ENCODE measurements at regions not wholly inside any gene's neighbourhood (a gene's known extent, or its start where the extent isn't known, plus 50 kb on each side); places are given as distances from the start of the nearest gene placed in this dataset.

DNA sequence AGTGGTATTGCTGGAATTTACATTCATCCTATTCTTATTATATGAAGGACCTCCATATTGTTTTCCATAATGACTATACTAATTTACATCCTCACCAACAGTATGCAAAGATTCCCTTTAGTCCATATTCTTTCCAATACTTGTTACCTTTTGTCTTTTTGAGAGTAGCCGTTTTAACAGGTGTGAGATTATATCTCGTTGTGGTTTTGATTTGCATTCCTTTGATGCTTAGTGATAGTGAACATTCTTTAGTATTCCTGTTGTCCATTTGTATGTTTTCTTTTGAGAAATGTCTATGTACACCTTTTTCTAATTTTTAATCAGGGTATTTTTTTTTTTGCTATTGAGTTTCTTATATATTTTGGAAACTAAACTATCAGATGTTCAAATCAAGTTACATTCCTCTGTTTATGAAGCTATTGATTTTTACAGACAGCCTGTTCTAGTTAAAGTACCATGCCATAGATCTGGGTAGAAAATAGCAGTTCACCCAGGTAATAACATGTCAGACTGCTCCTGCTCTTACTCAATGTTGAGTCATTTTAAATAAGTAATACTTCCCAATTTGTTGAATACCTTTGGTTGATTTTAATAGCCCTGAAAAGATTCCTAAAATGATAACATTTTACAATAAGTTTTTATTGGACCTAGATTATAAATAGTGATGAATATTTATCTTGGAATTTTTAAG, 1108.7 kb downstream of the NCAM2 start:
- ChIA-PET CTCF (no interaction called here), POLR2A (no interaction called here)
- DNase-seq = no peak
- Mint-ChIP-seq H3K27ac (no peak overlapping the region), H3K36me3 (no peaks in the 10 kb centered on the region), H3K4me1 (ENCODE audit: low read depth) (no peaks in the 10 kb centered on the region), H3K27me3 (no peaks in the 10 kb centered on the region), H3K4me3 (no peak overlapping the region), H3K9me3 (peaks cover 8% of the 10 kb centered on the region)
- intact Hi-C loops (cut with micrococcal nuclease) = no loop called here

DNA sequence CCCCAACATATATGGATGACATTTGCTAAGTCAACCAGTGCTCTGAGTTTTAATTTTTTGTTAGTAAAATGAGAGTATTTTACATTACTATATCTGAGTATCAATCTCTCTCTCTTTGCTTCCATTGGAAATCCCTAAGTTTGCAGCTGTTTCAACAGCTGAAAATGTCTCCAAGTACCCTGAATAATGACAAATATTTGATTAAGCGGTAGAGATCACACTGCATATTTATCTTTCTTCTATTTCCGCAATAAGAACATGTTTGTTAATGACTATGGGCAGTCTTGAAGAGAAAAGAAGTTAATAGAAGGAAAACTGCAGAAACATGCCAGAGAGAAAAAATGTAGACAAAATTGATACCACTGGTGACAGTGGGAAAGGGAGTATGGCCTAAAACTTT, 1117.5 kb downstream of the NCAM2 start:
- ChIA-PET POLR2A (no interaction called here), CTCF (no interaction called here)
- H3K4me3 Mint-ChIP-seq = no peak overlapping the region
- H3K36me3 Mint-ChIP-seq = no peaks in the 10 kb centered on the region
- no peaks in the 10 kb centered on the region for H3K4me1 Mint-ChIP-seq (ENCODE audit: low read depth)
- no peaks in the 10 kb centered on the region for H3K27me3 Mint-ChIP-seq
- no peak for DNase-seq
- intact Hi-C loops (cut with micrococcal nuclease) = no loop called here
- H3K9me3 Mint-ChIP-seq = peaks cover 2% of the 10 kb centered on the region
- H3K27ac Mint-ChIP-seq = no peak overlapping the region

DNA sequence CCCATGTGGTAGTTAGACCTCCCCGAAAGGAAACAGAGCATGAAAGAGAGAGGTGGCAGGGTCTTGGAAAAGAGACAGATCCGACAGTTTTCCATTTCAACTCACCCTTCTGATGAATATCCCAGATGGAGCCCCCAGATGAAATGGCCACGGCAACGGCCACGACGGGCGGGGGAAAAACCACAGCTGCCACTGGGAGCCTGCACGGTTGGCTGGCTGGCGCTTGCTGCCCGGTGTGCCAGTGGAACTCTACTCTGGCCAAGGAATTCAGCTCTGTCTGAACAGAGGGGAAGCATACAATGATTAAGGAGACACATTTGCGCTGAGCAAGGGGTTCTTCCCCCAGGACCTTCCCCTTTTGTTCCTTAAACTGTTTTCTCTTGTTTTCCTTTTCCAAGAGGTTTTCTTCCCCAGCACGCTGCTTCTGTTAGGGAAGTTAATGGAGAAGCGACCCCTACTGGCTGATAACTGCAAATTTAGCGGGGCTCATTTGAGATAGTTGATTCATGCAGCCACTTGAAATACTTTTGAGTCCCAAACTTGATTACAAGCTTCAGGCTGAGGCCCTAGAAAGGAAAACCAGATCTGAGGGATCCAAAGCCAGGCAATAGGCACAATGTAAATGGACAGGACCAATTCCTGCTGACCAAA, 1122.5 kb downstream of the NCAM2 start:
- ChIA-PET CTCF (no interaction called here), POLR2A (no interaction called here)
- Mint-ChIP-seq H3K9me3 (peaks cover 8% of the 10 kb centered on the region), H3K4me1 (ENCODE audit: low read depth) (no peaks in the 10 kb centered on the region), H3K36me3 (no peaks in the 10 kb centered on the region), H3K27me3 (no peaks in the 10 kb centered on the region), H3K4me3 (no peak overlapping the region), H3K27ac (no peak overlapping the region)
- intact Hi-C loops (cut with micrococcal nuclease) = no loop called here
- no peak for DNase-seq

DNA sequence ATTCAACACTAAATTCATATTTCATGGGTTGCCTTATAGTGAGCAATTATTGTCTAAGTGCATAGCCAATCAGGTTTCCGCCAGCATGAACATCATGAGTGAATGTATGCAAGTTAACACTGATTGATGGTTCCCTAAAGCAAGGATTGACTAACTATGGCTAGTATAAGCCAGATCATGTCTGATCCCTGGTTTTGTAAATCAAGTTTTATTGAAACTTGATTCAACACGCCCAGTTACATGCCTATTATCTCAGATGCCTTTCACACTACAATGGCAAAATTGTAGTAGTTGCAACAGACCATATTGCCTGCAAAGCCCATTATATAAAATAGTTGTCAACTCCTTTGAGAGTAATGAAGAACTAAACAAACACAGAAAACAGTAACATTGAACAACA, 1127.4 kb downstream of the NCAM2 start:
- no peaks in the 10 kb centered on the region for H3K4me1 Mint-ChIP-seq (ENCODE audit: low read depth)
- H3K9me3 Mint-ChIP-seq = peaks cover 8% of the 10 kb centered on the region
- no peak overlapping the region for H3K4me3 Mint-ChIP-seq
- ChIA-PET CTCF (no interaction called here), POLR2A (no interaction called here)
- DNase-seq = no peak
- no peaks in the 10 kb centered on the region for H3K27me3 Mint-ChIP-seq
- intact Hi-C loops (cut with micrococcal nuclease) = no loop called here
- no peak overlapping the region for H3K27ac Mint-ChIP-seq
- no peaks in the 10 kb centered on the region for H3K36me3 Mint-ChIP-seq

DNA sequence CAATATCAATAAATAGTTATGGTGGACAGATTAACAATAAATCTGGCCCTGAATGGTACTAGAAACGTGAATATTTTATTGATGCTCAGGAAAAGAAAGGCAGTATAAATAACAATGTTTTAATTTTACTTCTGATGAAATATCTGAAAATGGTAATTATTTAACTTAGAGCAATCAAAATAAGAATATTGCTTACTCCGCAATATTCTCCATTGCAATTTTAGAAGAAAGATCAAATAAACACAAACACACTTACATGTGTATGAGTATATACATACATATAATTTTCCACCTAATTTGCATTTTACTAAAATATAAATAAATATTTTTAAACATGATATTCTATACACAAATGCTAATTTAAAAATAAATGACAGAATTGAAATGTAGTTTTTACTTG, 1130.5 kb downstream of the NCAM2 start:
- H3K4me1 Mint-ChIP-seq (ENCODE audit: low read depth) = no peaks in the 10 kb centered on the region
- DNase-seq = no peak
- H3K27ac Mint-ChIP-seq = no peak overlapping the region
- CTCF ChIA-PET = no interaction called here
- H3K36me3 Mint-ChIP-seq = no peaks in the 10 kb centered on the region
- no peaks in the 10 kb centered on the region for H3K27me3 Mint-ChIP-seq
- POLR2A ChIA-PET = no interaction called here
- no peak overlapping the region for H3K4me3 Mint-ChIP-seq
- intact Hi-C loops (cut with micrococcal nuclease) = no loop called here
- H3K9me3 Mint-ChIP-seq = peaks cover 3% of the 10 kb centered on the region

DNA sequence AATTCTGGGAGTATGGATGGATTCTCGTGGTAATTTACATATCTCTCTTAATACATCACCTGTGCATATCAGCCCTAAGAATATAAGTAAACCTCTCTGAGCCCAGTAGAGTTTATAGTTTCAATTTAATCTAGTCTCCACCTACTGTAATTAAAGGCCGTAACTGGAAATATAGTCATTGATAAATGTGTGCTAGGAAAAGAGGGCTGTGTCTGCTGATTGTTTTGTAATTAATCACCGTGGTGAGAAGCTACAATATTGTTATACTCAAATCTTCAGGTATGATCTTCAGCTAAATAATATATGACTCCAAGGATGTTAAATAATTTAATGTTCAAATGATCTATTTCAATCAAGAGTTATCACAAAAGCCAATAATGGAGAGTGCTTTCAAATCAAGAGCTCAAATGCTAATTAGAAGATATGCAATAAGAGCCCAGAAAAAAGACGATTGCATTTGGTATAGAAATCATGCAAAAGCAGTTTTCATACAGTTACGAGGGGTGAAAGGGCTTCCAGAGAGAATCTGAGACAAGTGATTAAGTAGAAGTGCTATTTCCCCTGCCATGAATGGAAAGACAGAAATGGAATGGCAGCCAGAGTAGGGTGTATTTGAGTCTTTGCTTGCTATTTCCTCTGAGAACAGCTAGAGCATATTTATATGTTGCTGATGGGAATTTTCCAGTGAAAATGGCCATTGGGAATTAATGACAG, 1134.3 kb downstream of the NCAM2 start:
- Mint-ChIP-seq H3K9me3 (peaks cover 3% of the 10 kb centered on the region), H3K4me1 (ENCODE audit: low read depth) (no peaks in the 10 kb centered on the region), H3K27ac (no peak overlapping the region), H3K4me3 (no peak overlapping the region), H3K27me3 (no peaks in the 10 kb centered on the region), H3K36me3 (no peaks in the 10 kb centered on the region)
- POLR2A ChIA-PET = no interaction called here
- CTCF ChIA-PET = no interaction called here
- intact Hi-C loops (cut with micrococcal nuclease) = no loop called here
- no peak for DNase-seq

DNA sequence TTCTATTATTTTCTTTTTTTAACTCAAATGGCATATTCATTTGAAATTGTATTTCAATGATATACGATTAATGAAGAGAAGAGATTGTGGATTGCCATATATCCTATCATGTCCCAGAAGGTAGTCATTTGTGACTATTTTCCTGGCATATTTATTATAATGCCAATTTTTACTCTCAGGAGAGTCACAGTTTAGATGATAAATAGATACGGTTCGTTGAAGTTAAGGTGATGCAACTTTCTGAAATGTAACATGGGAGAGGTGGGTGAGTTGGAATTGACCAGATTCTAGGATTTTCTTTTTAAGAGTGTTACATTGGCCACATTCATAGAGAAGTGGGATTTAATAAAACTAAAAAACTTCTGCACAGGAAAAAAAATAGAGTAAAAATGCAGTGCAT, 1138.5 kb downstream of the NCAM2 start:
- Mint-ChIP-seq H3K9me3 (peaks cover 3% of the 10 kb centered on the region), H3K27ac (no peak overlapping the region), H3K27me3 (no peaks in the 10 kb centered on the region), H3K36me3 (no peaks in the 10 kb centered on the region), H3K4me3 (no peak overlapping the region), H3K4me1 (ENCODE audit: low read depth) (no peaks in the 10 kb centered on the region)
- POLR2A ChIA-PET = no interaction called here
- intact Hi-C loops (cut with micrococcal nuclease) = no loop called here
- DNase-seq = no peak
- CTCF ChIA-PET = no interaction called here

DNA sequence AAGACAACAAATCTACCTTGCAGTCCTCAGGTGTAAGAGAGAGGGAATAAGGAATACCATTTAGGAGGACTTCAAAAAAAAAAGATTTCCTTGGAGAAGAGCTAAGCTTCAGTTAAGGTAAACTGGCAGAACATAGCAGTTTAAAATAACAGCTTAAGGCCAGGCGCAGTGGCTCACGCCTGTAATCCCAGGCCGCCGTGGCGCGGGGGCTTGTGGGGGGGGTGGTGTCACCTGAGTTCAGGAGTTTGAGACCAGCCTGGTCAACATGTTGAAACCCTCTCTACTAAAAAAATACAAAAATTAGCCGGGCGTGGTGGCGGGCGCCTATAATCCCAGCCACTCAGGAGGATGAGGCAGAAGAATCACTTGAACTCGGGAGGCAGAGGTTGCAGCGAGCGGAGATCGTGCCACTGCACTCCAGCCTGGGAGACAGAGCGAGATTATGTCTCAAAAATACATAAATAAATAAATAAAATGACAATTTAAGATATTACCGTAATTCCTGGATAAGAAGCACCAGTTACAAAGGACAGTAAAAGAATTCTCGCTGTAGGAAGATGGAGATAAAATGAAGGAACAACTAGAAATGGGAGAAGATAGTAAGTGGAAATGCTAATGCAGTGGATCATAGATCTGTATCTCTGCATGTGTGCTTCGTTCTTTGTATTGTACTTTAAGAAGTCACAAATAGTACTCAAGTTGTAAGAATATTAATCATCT, 1140.2 kb downstream of the NCAM2 start:
- intact Hi-C loops (cut with micrococcal nuclease) = no loop called here
- no peak for DNase-seq
- Mint-ChIP-seq H3K9me3 (no peaks in the 10 kb centered on the region), H3K36me3 (no peaks in the 10 kb centered on the region), H3K27me3 (no peaks in the 10 kb centered on the region), H3K4me1 (ENCODE audit: low read depth) (no peaks in the 10 kb centered on the region), H3K27ac (no peak overlapping the region), H3K4me3 (no peak overlapping the region)
- POLR2A ChIA-PET = no interaction called here
- CTCF ChIA-PET = no interaction called here

DNA sequence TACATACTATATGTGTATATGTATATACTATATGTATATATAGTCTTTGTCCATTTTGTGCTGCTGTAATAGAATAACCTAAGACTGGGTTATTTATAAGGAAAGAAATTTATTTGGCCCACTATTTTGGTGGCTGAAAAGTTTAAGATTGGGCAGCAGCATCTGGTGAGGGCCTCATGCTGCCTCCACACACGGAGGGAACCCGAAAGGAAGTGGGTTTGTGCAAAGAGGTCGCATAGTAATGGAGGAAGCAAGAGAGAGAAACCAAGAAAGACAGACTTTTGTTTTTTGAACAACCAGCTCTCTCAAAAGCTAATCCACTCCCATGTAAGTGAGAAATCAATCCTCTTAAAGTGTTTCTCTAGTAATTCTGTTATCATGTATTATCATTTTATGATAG, 1147.3 kb downstream of the NCAM2 start:
- H3K27ac Mint-ChIP-seq = no peak overlapping the region
- CTCF ChIA-PET = no interaction called here
- no peak overlapping the region for H3K4me3 Mint-ChIP-seq
- POLR2A ChIA-PET = no interaction called here
- H3K4me1 Mint-ChIP-seq (ENCODE audit: low read depth) = no peaks in the 10 kb centered on the region
- H3K27me3 Mint-ChIP-seq = no peaks in the 10 kb centered on the region
- DNase-seq = no peak
- intact Hi-C loops (cut with micrococcal nuclease) = no loop called here
- H3K9me3 Mint-ChIP-seq = peaks cover 9% of the 10 kb centered on the region
- H3K36me3 Mint-ChIP-seq = no peaks in the 10 kb centered on the region

DNA sequence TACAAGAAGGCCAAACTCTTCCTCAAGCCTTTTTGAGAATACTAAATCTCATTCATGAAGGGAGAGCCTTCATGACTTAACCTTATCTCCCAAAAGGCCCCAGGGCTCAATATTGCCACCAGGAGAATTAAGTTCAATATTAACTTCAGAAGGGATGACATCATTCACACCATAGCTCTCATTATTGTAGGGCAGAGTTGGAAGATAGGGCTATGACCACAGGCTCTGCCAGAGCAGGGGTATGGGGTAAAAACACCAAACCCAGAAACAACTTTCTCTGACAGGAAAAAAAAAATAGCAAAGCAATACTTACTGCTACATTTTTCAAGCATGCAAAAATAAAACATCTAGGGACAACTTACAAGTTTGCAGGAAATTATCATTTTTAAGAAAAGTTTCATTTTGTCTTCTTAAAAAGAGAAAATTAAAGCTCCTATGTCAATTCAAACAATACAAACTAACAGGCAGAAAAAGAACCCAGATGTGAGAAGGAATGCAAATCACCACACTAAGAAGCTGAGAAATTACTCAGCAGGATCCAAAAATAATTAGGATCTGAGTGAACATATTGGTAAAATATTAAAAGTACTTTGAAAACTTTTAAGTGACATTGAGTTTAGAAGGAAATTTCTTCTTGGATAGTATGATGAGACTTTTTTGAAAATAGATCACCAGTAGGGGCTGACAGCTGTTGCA, 1156.5 kb downstream of the NCAM2 start:
- ChIA-PET POLR2A (no interaction called here), CTCF (no interaction called here)
- intact Hi-C loops (cut with micrococcal nuclease) = no loop called here
- Mint-ChIP-seq H3K9me3 (peaks cover 6% of the 10 kb centered on the region), H3K4me1 (ENCODE audit: low read depth) (no peaks in the 10 kb centered on the region), H3K27me3 (no peaks in the 10 kb centered on the region), H3K36me3 (no peaks in the 10 kb centered on the region), H3K4me3 (no peak overlapping the region), H3K27ac (no peak overlapping the region)
- DNase-seq = no peak

DNA sequence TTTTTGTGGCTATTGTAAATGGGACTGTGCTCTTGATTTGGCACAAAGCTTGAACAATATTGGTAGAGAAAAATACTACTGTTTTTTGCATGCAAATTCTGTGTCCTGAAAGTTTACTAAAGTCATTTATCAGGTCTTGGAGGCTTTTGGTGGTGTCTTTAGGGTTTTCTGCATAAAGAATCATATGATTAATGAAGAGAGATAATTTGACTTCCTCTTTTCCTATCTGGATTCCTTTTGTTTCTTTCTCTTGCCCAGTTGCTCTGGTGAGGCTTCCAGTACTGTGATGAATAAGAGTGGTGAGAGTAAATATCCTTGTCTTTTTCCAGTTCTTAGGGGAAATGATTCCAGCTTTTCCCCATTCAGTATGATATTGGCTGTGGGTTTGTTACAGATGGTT, 1166.7 kb downstream of the NCAM2 start:
- Mint-ChIP-seq H3K9me3 (peaks cover 25% of the 10 kb centered on the region), H3K27ac (no peak overlapping the region), H3K4me1 (ENCODE audit: low read depth) (no peaks in the 10 kb centered on the region), H3K27me3 (no peaks in the 10 kb centered on the region), H3K4me3 (no peak overlapping the region), H3K36me3 (peaks cover 2% of the 10 kb centered on the region)
- ChIA-PET CTCF (interaction anchor here (0.6 kb wide), 1 partner anchor 1116 kb away, joined by 3 read pairs; no protein-coding TSS in a partner anchor), POLR2A (no interaction called here)
- no peak for DNase-seq
- intact Hi-C loops (cut with micrococcal nuclease) = no loop called here

DNA sequence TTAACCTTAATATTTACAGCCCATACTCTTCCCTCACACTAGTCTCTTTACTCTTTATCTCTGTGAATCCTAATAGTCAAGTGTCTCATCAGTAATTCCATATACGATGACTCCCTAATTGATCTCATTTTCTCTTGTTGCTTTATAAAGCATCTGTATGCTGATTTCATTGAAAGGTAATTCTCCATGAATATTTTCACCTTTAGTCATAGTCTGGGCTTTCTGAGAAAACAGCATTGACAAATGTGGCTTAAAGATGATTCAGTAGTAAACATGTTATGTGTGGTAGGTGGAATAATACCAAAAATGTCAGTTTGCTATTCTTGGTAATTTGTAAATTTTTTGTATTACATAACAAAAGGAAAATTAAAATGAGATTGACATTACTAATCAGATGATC, 1176.5 kb downstream of the NCAM2 start:
- no peak overlapping the region for H3K27ac Mint-ChIP-seq
- ChIA-PET POLR2A (no interaction called here), CTCF (no interaction called here)
- H3K4me1 Mint-ChIP-seq (ENCODE audit: low read depth) = no peaks in the 10 kb centered on the region
- no peak overlapping the region for H3K4me3 Mint-ChIP-seq
- peaks cover 15% of the 10 kb centered on the region for H3K9me3 Mint-ChIP-seq
- intact Hi-C loops (cut with micrococcal nuclease) = no loop called here
- H3K36me3 Mint-ChIP-seq = no peaks in the 10 kb centered on the region
- no peaks in the 10 kb centered on the region for H3K27me3 Mint-ChIP-seq
- DNase-seq = no peak

Data from activated CD4-positive, alpha-beta memory T cell treated with anti-CD3 and anti-CD28 coated beads for 36 hours (primary cell).